Natural killer cell treated with Interleukin-12 subunit alpha and Interleukin-12 subunit beta and Interleukin-15 and Interleukin-18, amount 100 ng/mL, for 72 hours (primary cell): ENCODE measurements at regions not wholly inside any gene's neighbourhood (a gene's known extent, or its start where the extent isn't known, plus 50 kb on each side); places are given as distances from the start of the nearest gene placed in this dataset.

Experiments
- ATAC-seq, 2 donors: fragments of 150-1000 bp; cut with Tn5 transposase in 1 of 2; sonication (Bioruptor Pico), chemical (Tn5 transposase) in 1 of 2; 2 replicates each; pipeline ENCODE4 v1.10.0; 2021
- DNase-seq: peaks from one replicate; pipeline ENCODE4 v3.0.0; 2022; ENCODE audit warnings: low spot score
- H3K27ac Mint-ChIP-seq, 2 donors: 1 replicate in 1 of 2; 2 replicates in 1 of 2; pipeline ENCODE4 v1.8.0; 2022; ENCODE audit warnings: mixed read lengths in 2 of 2, mild to moderate bottlenecking in 1 of 2, moderate library complexity in 1 of 2
- H3K27me3 Mint-ChIP-seq, 2 donors: 1 replicate in 1 of 2; 2 replicates in 1 of 2; pipeline ENCODE4 v1.8.0; 2022; ENCODE audit warnings: mixed read lengths in 2 of 2
- H3K36me3 Mint-ChIP-seq: one replicate; pipeline ENCODE4 v1.8.0; 2022; ENCODE audit warnings: mixed read lengths
- H3K4me1 Mint-ChIP-seq, 2 donors: 1 replicate in 1 of 2; 2 replicates in 1 of 2; pipeline ENCODE4 v1.8.0; 2022; ENCODE audit warnings: low read depth in 2 of 2, mixed read lengths in 2 of 2, mild to moderate bottlenecking in 1 of 2
- H3K4me3 Mint-ChIP-seq: one replicate; pipeline ENCODE4 v1.8.0; 2022; ENCODE audit warnings: mixed read lengths
- H3K9me3 Mint-ChIP-seq: 2 replicates; pipeline ENCODE4 v1.8.0; 2022; ENCODE audit warnings: mixed read lengths

DNA sequence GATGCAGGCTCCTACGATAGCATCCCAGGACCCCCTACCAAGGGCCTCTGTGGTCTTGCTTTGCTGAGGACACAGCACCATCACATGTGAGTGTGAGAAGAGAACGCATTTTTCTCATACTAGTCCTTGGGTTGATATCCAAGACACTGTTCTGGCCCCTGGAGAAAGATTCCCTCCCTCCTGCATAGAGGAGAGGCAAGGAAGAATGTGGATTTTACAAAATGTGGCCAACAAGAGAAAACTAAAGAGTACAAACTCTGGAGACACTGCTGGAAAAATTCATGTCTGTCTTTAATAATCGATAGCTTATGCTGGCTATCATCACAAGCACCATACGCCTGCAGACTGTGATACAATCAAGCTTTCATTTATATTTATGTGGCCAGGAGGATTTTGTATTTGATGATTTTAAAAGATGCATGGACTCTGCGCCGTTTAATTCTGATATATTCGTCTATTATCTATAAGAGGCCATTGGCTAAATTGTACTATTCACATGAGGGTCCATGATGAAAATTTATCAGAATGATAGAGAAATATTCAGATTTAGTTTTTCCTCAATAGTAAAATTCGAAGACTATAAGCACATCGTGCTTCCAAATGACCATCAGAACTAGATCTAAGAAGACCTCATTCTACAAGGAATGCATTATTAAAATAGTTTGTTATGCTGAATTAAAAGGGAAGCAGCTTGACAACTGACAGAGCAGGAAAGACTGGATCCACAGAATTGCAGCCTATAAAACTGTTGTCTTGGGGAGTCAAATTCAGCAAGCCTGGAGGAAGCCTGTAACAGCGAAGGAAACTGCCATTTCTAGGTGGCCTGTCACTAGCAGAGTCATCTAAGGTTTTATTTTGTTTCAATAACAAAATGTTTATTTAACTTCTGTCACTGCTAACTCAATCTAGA lies 578.7 kb downstream of the DIAPH3 start:
- no peak for ATAC-seq

DNA sequence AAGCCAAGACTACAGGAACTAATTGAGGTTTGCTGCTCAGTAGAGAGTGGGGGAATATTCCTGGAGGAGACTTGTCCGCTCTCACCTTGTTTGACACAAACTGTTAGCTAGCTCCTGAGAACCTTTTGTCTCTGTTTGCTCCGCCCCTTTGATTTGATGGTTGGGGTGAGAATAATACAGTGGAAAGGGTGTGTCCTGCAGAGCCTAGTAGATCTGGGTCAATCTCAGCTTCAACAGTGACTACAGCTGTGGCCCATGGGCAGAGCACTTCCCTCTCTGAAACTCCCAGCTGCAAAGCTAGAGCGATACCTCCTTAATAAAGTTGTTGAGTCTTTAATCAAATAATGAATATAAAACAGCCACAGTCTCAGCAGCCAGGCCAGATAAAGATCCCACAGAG lies 576.7 kb downstream of the DIAPH3 start:
- DNase-seq = no peak
- Mint-ChIP-seq H3K36me3 (no peaks in the 10 kb centered on the region), H3K4me3 (no peak overlapping the region), H3K9me3 (peaks cover 8% of the 10 kb centered on the region), H3K27ac (no peak overlapping the region), H3K4me1 (no peaks in the 10 kb centered on the region), H3K27me3 (no peaks in the 10 kb centered on the region)
- no peak for ATAC-seq

More for the DNA sequence above, 578.7 kb downstream of the DIAPH3 start:
- H3K27me3 Mint-ChIP-seq = peaks cover 0 to 7% of the 10 kb centered on the region in 2 donors
- H3K9me3 Mint-ChIP-seq = peaks cover 11% of the 10 kb centered on the region
- H3K27ac Mint-ChIP-seq = no peak overlapping the region
- H3K36me3 Mint-ChIP-seq = no peaks in the 10 kb centered on the region
- H3K4me1 Mint-ChIP-seq = no peaks in the 10 kb centered on the region
- H3K4me3 Mint-ChIP-seq = no peak overlapping the region
- DNase-seq = no peak

GRCh38 chr13:59587971-59588716 lies 575.6 kb downstream of the DIAPH3 start:
- Mint-ChIP-seq H3K27me3 (peaks cover 0 to 2% of the 10 kb centered on the region in 2 donors), H3K27ac (no peak overlapping the region), H3K4me1 (no peaks in the 10 kb centered on the region), H3K9me3 (peaks cover under 1% of the 10 kb centered on the region), H3K36me3 (no peaks in the 10 kb centered on the region), H3K4me3 (no peak overlapping the region)
- no peak for ATAC-seq
- DNase-seq = no peak

DNA sequence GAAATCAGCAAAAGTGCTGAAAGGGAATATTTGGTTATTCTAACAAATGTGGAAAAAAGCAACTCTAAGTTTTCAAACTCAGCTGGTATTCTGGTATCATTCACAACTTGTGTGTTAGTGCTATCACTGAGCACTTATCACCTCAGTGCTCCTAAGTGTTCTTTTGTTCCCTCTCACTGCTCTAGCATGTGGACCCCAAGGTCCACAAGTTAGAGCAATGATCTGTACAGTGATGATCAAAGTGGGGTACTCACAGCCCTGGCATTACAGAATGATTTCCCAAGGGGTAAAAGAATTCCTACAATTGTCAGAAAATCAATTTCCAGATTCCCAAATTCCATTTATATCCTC lies 575.0 kb downstream of the DIAPH3 start:
- peaks cover 0 to 6% of the 10 kb centered on the region in 2 donors for H3K27me3 Mint-ChIP-seq
- DNase-seq = no peak
- peaks cover 6% of the 10 kb centered on the region for H3K9me3 Mint-ChIP-seq
- no peak overlapping the region for H3K4me3 Mint-ChIP-seq
- no peak overlapping the region for H3K27ac Mint-ChIP-seq
- H3K4me1 Mint-ChIP-seq = no peaks in the 10 kb centered on the region
- no peak for ATAC-seq
- no peaks in the 10 kb centered on the region for H3K36me3 Mint-ChIP-seq

DNA sequence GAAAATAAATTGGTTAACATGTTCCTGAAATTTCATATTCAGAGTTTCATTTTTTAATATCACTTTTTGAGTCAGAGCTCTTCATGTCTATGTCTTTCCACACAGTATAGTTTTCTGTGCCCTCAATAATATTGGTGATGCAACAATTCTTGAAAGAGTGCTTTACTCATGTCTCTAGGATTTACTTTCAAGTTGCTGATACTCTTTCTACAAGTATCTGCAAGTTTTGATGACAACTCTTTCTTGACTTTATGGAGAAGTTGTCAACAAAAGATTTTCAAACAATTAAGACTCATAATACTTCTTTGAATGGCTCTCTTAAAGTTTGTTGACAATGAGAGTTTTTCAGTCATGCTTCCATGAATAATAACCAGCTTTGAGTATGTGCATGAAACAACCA lies 561.7 kb downstream of the DIAPH3 start:
- Mint-ChIP-seq H3K4me3 (no peak overlapping the region), H3K4me1 (no peaks in the 10 kb centered on the region), H3K36me3 (peaks cover 5% of the 10 kb centered on the region), H3K27me3 (peaks cover 0 to 6% of the 10 kb centered on the region in 2 donors), H3K27ac (no peak overlapping the region), H3K9me3 (peaks cover 30% of the 10 kb centered on the region)
- DNase-seq (no peak), ATAC-seq (no peak)

GRCh38 chr13:59603646-59604045 lies 560.1 kb downstream of the DIAPH3 start:
- ATAC-seq = no peak
- Mint-ChIP-seq H3K4me1 (no peaks in the 10 kb centered on the region), H3K9me3 (peaks cover 32% of the 10 kb centered on the region), H3K27me3 (peaks cover 0 to 6% of the 10 kb centered on the region in 2 donors), H3K4me3 (no peak overlapping the region), H3K27ac (no peak overlapping the region), H3K36me3 (peaks cover 5% of the 10 kb centered on the region)
- no peak for DNase-seq

DNA sequence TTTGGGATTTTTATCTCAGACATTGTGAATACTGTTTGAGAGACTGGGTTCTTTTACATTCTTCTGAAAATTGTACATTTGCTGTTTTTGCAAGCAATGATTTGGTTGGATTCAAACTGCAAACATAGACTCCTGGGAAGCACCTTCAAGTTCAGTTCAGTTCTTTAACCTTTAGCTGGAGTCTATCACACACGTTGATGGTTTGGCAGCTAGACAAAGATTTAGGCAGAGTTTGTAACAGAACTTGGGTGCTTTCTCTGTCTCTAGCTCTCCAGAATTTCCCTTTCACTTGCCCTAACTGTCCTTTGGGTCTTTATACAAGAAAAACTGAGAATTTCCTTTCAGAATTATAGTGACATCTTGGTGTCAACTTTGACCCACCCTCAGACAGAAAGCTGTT lies 556.6 kb downstream of the DIAPH3 start:
- Mint-ChIP-seq H3K36me3 (no peaks in the 10 kb centered on the region), H3K27ac (no peak overlapping the region), H3K4me1 (no peaks in the 10 kb centered on the region), H3K9me3 (peaks cover 20% of the 10 kb centered on the region), H3K27me3 (peaks cover 0 to 6% of the 10 kb centered on the region in 2 donors), H3K4me3 (no peak overlapping the region)
- DNase-seq (no peak), ATAC-seq (no peak)

GRCh38 chr13:59607780-59608233 lies 555.9 kb downstream of the DIAPH3 start:
- Mint-ChIP-seq H3K4me1 (no peaks in the 10 kb centered on the region), H3K9me3 (peaks cover 15% of the 10 kb centered on the region), H3K4me3 (no peak overlapping the region), H3K27me3 (peaks cover 0 to 1% of the 10 kb centered on the region in 2 donors), H3K27ac (no peak overlapping the region), H3K36me3 (no peaks in the 10 kb centered on the region)
- DNase-seq (no peak), ATAC-seq (no peak)

- Mint-ChIP-seq H3K27ac (no peak overlapping the region), H3K4me1 (no peaks in the 10 kb centered on the region), H3K27me3 (no peaks in the 10 kb centered on the region), H3K4me3 (no peak overlapping the region), H3K36me3 (no peaks in the 10 kb centered on the region), H3K9me3 (peaks cover 9% of the 10 kb centered on the region)
- DNase-seq = no peak
- ATAC-seq = no peak
Measured at GRCh38 chr13:59609421-59609820, 554.3 kb downstream of the DIAPH3 start.
